SKM-1 (cell line): ENCODE measurements at regions not wholly inside any gene's neighbourhood (a gene's known extent, or its start where the extent isn't known, plus 50 kb on each side); places are given as distances from the start of the nearest gene placed in this dataset.
"Not testable (repeated sequence)": the region's sequence is repeated elsewhere in the genome, so short reads cannot be mapped to it uniquely, and the experiment has no call there.

Experiments
- DNase-seq: peaks from one replicate; lab custom pipeline; 2025; ENCODE audit not compliant: unreplicated experiment; lab: John Stamatoyannopoulos, UW

GRCh38 chr11:71129624-71130023 lies 122.8 kb downstream of the SHANK2 start:
- DNase-seq, result no peak

- no peak for DNase-seq
These were observed 124.6 kb downstream of the SHANK2 start for GRCh38 chr11:71127806-71128205.

GRCh38 chr11:71126401-71126800 lies 126.0 kb downstream of the SHANK2 start:
- DNase-seq, result not testable (repeated sequence)

- no peak for DNase-seq
These were observed 127.2 kb downstream of the SHANK2 start for GRCh38 chr11:71125150-71125549.

GRCh38 chr11:71124127-71124526 lies 128.2 kb downstream of the SHANK2 start:
- no peak for DNase-seq

- no peak for DNase-seq
These were observed 131.9 kb downstream of the SHANK2 start for GRCh38 chr11:71120471-71120896.

- no peak for DNase-seq
These were observed 132.6 kb downstream of the SHANK2 start for GRCh38 chr11:71119656-71120269.

GRCh38 chr11:71118671-71119250 lies 133.6 kb downstream of the SHANK2 start:
- DNase-seq, result no peak

GRCh38 chr11:71117311-71117710 lies 135.1 kb downstream of the SHANK2 start:
- DNase-seq, result no peak

GRCh38 chr11:71116693-71117040 lies 135.7 kb downstream of the SHANK2 start:
- DNase-seq, result no peak

- no peak for DNase-seq
These were observed 136.3 kb downstream of the SHANK2 start for GRCh38 chr11:71115770-71116692.

- no peak for DNase-seq
These were observed 138.1 kb downstream of the SHANK2 start for GRCh38 chr11:71114124-71114851.

GRCh38 chr11:71112990-71113389 lies 139.4 kb downstream of the SHANK2 start:
- no peak for DNase-seq

GRCh38 chr11:71112454-71112853 lies 139.9 kb downstream of the SHANK2 start:
- DNase-seq, result no peak

GRCh38 chr11:71109586-71109985 lies 142.8 kb downstream of the SHANK2 start:
- no peak for DNase-seq

- no peak for DNase-seq
These were observed 143.2 kb downstream of the SHANK2 start for GRCh38 chr11:71109186-71109585.

- no peak for DNase-seq
These were observed 144.1 kb downstream of the SHANK2 start for GRCh38 chr11:71108013-71108865.

GRCh38 chr11:71106671-71107070 lies 145.7 kb downstream of the SHANK2 start:
- DNase-seq, result no peak

GRCh38 chr11:71103266-71103665 lies 149.1 kb downstream of the SHANK2 start:
- DNase-seq, result no peak

GRCh38 chr11:71102251-71102995 lies 150.0 kb downstream of the SHANK2 start:
- no peak for DNase-seq
